Epidermal melanocyte (primary cell): ENCODE measurements at regions not wholly inside any gene's neighbourhood (a gene's known extent, or its start where the extent isn't known, plus 50 kb on each side); places are given as distances from the start of the nearest gene placed in this dataset.

Source experiments
- DNase-seq: peaks from one replicate; pipeline ENCODE4 v3.0.0; 2011; ENCODE audit warnings: low spot score; ENCODE audit not compliant: insufficient read length

DNA sequence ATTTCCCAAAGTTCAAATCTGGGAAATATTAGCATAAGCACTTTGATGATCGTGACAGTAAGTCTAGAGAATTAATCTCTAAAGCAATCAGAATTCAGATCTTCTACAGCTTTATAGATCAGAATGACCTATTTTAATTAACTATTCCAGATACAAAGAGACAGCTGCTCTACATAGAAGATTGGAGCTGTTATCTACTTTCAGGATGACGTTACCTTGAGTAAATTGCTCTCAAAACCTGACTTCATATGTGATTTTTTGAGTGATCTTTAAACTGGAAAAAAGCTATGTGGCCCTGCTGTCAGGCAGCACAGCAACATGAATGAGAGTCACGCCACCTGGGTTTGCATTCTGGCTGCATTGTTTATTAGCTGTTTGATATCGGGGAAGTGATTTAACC, 259.9 kb upstream of the CDH6 start:
- no peak for DNase-seq

DNA sequence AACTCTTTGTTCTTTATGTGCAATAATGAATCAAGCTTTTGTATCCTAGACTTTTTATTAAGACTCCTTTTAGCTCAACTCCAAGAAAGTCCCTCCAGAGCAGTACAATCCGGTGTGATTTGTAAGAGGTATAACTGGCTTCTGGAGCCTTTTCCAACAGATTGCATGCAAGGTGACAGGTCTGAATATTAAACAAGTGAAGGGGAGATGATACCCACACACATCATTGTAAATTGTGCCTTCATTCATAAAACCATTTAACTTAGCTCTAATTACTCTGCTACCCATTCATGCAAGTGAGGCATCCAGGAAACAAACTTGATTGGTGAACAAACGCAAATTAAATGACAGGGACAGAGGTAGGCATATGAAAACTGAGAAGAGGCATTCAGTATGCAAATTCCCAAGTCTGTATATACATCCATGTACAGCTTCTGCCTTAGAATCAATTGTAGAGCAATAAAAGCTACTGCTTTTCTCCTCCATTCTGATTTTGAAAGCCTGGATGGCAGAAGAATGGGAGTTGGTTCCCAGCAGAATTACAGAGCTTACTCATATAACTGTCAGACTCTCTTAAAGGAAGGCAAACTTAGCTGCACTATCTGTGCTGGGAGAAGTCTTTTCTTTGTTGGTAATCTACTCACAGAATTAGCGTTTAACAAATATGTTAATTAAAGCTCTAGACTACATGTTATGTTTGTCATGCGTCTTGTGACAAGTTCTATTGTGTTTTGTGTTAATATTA, 261.0 kb upstream of the CDH6 start:
- no peak for DNase-seq

GRCh38 chr5:30930736-30931135, 262.8 kb upstream of the CDH6 start:
- DNase-seq: no peak

DNA sequence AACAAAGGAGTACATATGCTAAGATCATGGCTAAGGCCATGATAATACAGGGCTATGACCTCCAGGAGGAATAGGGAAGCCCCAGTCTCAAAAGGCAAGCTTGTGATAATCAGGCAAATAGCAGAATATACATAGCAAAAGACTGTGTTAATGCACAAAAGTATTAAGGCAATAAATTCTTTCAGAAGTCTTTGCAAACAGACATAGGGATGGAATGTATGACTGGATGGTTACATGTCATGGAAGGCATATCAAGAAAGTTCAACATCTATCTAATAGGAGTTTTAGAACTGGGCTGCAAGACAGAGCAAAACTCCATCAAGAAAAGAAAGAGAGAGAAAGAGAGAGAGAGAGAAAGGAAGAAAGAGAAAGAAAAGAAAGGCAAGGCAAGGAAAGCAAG, 264.5 kb upstream of the CDH6 start:
- DNase-seq: no peak

DNA sequence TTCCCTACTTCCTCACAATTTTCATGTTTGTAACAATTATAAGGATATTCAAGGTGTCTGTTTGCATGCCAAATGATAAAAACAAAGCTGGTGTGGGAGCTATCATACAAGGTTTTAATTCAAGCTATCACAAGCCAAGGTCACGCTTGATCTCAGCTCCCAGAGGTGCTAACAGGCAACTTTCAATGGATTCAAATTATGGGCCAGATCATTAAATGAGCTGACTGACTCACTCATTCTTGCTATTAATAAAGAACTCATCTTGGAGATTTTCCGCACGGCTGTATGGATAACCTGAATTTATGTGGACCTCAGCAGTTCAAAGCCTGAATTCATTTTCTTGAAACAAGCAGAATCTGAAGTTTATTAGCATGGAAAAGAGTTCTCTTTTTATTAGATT, 267.3 kb upstream of the CDH6 start:
- DNase-seq: no peak

- no peak for DNase-seq
Observed at GRCh38 chr5:30921388-30921787, 272.1 kb upstream of the CDH6 start.

- no peak for DNase-seq
Observed at GRCh38 chr5:30918171-30918570, 275.3 kb upstream of the CDH6 start.

DNA sequence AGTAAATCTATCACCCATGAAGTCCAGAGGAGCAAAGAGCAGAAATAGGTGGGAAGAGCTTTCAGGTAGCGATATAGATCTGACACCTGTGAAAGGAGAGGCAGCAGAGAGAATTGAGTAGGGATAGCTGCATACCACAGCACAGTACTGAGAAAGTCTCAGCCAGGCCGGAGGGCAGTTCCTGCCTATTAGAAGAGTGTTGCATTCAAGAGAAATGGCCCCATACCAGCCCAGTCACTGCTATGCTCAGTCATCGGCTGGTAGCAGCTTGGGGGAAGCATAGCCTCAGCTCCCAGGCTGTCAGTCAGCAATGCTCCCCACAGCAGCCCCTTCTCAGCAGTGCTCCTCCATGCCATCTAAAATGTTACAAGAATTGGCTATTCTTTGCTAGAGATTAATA, 285.1 kb upstream of the CDH6 start:
- DNase-seq: no peak

- no peak for DNase-seq
Observed at GRCh38 chr5:30900367-30900766, 293.1 kb upstream of the CDH6 start.

GRCh38 chr5:30894811-30895210, 298.7 kb upstream of the CDH6 start:
- DNase-seq: no peak

- DNase-seq: no peak
Observed at GRCh38 chr5:30891660-30892059, 301.8 kb upstream of the CDH6 start.

GRCh38 chr5:30890377-30890776, 303.1 kb upstream of the CDH6 start:
- DNase-seq: no peak

DNA sequence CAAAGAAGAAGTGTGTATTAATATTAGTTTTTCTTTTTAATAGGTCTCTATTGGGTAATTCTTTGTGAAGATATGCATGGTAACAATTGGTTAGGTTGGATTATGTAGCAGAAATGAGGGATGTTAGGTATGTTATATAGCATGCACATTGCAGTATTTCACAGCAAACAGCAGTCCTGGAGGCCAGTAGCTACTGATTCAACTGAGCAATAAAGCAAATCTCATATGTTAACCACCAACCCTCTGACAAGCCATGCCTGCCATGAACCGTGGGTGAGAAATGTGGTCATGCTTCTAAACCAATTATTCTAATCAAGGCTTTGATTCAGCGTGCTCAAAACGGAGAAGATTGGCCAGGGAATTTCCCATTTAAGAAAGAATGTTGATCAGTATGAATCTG, 313.0 kb upstream of the CDH6 start:
- no peak for DNase-seq

- no peak for DNase-seq
Observed at GRCh38 chr5:30879887-30880286, 313.6 kb upstream of the CDH6 start.

DNA sequence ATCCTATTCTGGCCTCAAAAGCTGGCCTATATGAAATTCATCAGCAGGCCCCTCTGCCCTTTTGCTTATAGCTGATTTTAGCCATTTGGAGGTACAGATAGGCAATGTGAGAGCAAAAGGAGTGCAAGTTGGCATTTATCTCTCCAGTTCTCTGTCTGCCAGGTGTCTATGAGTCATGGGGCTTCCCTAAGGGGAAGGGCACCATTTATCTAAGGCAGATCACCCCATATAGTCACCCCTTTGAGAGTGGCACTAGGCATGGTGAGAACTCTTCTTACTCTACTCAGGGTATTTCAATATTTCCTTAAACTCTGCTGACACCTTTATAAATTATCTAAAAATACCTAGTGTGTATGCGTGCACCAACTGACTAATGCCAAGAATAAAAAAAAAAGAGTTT, 314.7 kb upstream of the CDH6 start:
- DNase-seq: no peak

DNA sequence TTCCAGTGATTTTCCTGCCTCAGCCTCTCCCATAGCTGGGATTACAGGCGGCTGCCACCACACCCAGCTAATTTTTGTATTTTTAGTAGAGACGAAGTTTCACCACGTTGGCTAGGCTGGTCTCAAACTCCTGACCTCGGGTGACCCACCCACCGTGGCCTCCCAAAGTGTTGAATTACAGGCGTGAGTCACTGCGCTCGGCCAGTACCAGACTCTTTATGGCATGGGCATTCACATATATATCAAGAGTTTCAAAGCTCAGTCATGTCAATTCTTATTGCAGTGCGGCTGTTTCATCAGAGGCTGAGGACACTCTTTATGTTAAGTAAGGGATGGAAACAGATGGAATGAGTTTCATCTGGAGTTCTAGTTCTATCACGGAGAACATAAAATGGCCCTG, 315.2 kb upstream of the CDH6 start:
- no peak for DNase-seq

- no peak for DNase-seq
Observed at GRCh38 chr5:30874241-30875034, 319.0 kb upstream of the CDH6 start.

- no peak for DNase-seq
Observed at GRCh38 chr5:30871196-30871595, 322.3 kb upstream of the CDH6 start.

DNA sequence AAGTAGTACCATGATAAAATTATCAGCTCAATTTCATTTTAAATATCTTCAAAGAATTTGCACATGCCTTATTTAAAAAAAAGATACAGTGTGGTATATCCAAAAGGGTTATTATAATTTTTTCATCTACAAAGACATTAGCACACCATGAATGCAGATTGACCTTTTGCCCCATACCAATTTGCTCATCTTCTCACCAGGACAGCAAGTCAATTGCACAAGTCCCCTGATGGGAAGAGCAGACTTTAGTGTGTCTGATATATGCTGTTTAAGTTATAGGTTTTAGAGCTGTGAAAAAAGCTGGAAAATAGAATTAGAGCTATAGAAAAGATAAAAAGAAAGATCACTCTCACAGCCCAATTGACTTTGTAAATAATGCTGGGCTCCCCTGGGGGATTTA, 325.8 kb upstream of the CDH6 start:
- DNase-seq: no peak

- no peak for DNase-seq
Observed at GRCh38 chr5:30866142-30866541, 327.3 kb upstream of the CDH6 start.

GRCh38 chr5:30856242-30856641, 337.2 kb upstream of the CDH6 start:
- no peak for DNase-seq

GRCh38 chr5:30853158-30853557, 340.3 kb upstream of the CDH6 start:
- no peak for DNase-seq

DNA sequence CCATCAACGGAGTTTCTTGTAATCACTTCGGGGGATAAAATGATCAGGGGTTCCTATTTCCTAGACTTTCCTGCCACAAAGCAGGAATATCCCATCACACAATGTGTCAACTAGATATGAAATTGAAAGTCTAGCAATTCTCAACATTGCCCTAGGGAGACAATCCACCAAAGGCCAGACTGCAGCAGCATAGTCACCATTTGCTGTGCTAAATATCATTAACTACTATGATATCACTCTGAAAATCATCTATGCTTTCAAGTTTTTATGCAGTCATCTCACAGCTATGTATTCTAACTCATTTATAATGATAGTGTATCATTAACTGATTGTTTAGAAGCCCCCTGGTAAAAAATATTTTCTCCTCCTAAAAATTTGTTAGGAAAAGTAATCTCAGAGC, 342.6 kb upstream of the CDH6 start:
- no peak for DNase-seq
